ENCODE measurements at regions not wholly inside any gene's neighbourhood (a gene's known extent, or its start where the extent isn't known, plus 50 kb on each side); places are given as distances from the start of the nearest gene placed in this dataset.

GRCh38 chr10:26911811-26912461 lies 51.2 kb upstream of the ABI1 start (continued):
- TF ChIP-seq ZNF101 (CRISPR knock-in tag; IDR thresholded peaks at IDR 0.05; ENCODE audit: borderline replicate concordance, low read depth) (no peak), SYNCRIP (IDR thresholded peaks at IDR 0.05; ENCODE audit: insufficient read depth, low read depth, low read length) (no peak), NCOA2 (CRISPR knock-in tag; IDR thresholded peaks at IDR 0.05) (no peak), ERF (CRISPR knock-in tag; IDR thresholded peaks at IDR 0.05) (no peak), GPBP1L1 (CRISPR knock-in tag; IDR thresholded peaks at IDR 0.05) (no peak), BRD4 (CRISPR knock-in tag; IDR thresholded peaks at IDR 0.05) (no peak), ZBTB8A (CRISPR knock-in tag; IDR thresholded peaks at IDR 0.05; ENCODE audit: borderline replicate concordance, low read depth) (no peak), ZNF274 (CRISPR knock-in tag; IDR thresholded peaks at IDR 0.05) (no peak)
